ENCODE measurements at regions not wholly inside any gene's neighbourhood (a gene's known extent, or its start where the extent isn't known, plus 50 kb on each side); places are given as distances from the start of the nearest gene placed in this dataset.

GRCh38 chr2:34416856-34417255 is 817.8 kb upstream of the FAM98A start:
- H3K9ac ChIP-seq (ENCODE audit: low read depth, low read length, poor library complexity, severe bottlenecking): no peak overlapping the region
- no peaks in the 10 kb centered on the region for H3K36me3 ChIP-seq (ENCODE audit: insufficient read depth, low read length)

GRCh38 chr2:34414856-34415255 is 815.8 kb upstream of the FAM98A start:
- no peaks in the 10 kb centered on the region for H3K27me3 ChIP-seq (ENCODE audit: insufficient read depth, low read length, poor library complexity, severe bottlenecking)
- H3K79me2 ChIP-seq (ENCODE audit: insufficient read depth, low read length): no peaks in the 10 kb centered on the region
- TF ChIP-seq EZH2phosphoT487 (IDR thresholded peaks at IDR 0.05; ENCODE audit: borderline replicate concordance): no peak
- TF ChIP-seq CTCF (conservative IDR thresholded peaks at IDR 0.05; ENCODE audit: low read length): no peak
- no peak overlapping the region for H3K4me3 ChIP-seq (ENCODE audit: low read length, poor library complexity, severe bottlenecking)
- no peaks in the 10 kb centered on the region for H3K36me3 ChIP-seq (ENCODE audit: insufficient read depth, low read length)
- H3K9ac ChIP-seq (ENCODE audit: low read depth, low read length, poor library complexity, severe bottlenecking): no peak overlapping the region
- H3F3A ChIP-seq (ENCODE audit: low read depth): no peaks in the 10 kb centered on the region
- H4K20me1 ChIP-seq (ENCODE audit: insufficient read depth, low read length, poor library complexity, severe bottlenecking): no peaks in the 10 kb centered on the region
- no peaks in the 10 kb centered on the region for H3K4me1 ChIP-seq (ENCODE audit: insufficient read depth, low read length, poor library complexity, severe bottlenecking)
- H3K9me2 ChIP-seq (replicated peaks; ENCODE audit: low read depth, low read length): no peaks in the 10 kb centered on the region
- no peak overlapping the region for H2AFZ ChIP-seq (ENCODE audit: low read length)
- H3K4me2 ChIP-seq (ENCODE audit: low read depth, low read length, poor library complexity, severe bottlenecking): no peak overlapping the region
- H3K9me3 ChIP-seq (ENCODE audit: insufficient read depth, low read depth, low read length): no peaks in the 10 kb centered on the region

More at GRCh38 chr2:34416856-34417255, 817.8 kb upstream of the FAM98A start:
- Histone ChIP-seq H3K4me2 (ENCODE audit: low read depth, low read length, poor library complexity, severe bottlenecking) (no peak overlapping the region), H3K9me2 (replicated peaks; ENCODE audit: low read depth, low read length) (no peaks in the 10 kb centered on the region), H3K4me1 (ENCODE audit: insufficient read depth, low read length, poor library complexity, severe bottlenecking) (no peaks in the 10 kb centered on the region), H3K9me3 (ENCODE audit: insufficient read depth, low read depth, low read length) (no peaks in the 10 kb centered on the region), H3K4me3 (ENCODE audit: low read length, poor library complexity, severe bottlenecking) (no peak overlapping the region), H3F3A (ENCODE audit: low read depth) (no peaks in the 10 kb centered on the region), H2AFZ (ENCODE audit: low read length) (no peak overlapping the region), H3K27me3 (ENCODE audit: insufficient read depth, low read length, poor library complexity, severe bottlenecking) (no peaks in the 10 kb centered on the region), H3K79me2 (ENCODE audit: insufficient read depth, low read length) (no peaks in the 10 kb centered on the region), H4K20me1 (ENCODE audit: insufficient read depth, low read length, poor library complexity, severe bottlenecking) (no peaks in the 10 kb centered on the region)
- TF ChIP-seq EZH2phosphoT487 (IDR thresholded peaks at IDR 0.05; ENCODE audit: borderline replicate concordance): no peak
- no peak for TF ChIP-seq CTCF (conservative IDR thresholded peaks at IDR 0.05; ENCODE audit: low read length)

GRCh38 chr2:34408100-34408499 is 809.0 kb upstream of the FAM98A start:
- TF ChIP-seq EZH2phosphoT487 (IDR thresholded peaks at IDR 0.05; ENCODE audit: borderline replicate concordance) (no peak), CTCF (conservative IDR thresholded peaks at IDR 0.05; ENCODE audit: low read length) (no peak)
- Histone ChIP-seq H3K9me3 (ENCODE audit: insufficient read depth, low read depth, low read length) (no peaks in the 10 kb centered on the region), H2AFZ (ENCODE audit: low read length) (no peak overlapping the region)

More at GRCh38 chr2:34408100-34408499, 809.0 kb upstream of the FAM98A start:
- Histone ChIP-seq H3K79me2 (ENCODE audit: insufficient read depth, low read length) (no peaks in the 10 kb centered on the region), H3K4me2 (ENCODE audit: low read depth, low read length, poor library complexity, severe bottlenecking) (no peak overlapping the region), H3K4me3 (ENCODE audit: low read length, poor library complexity, severe bottlenecking) (no peak overlapping the region), H3K36me3 (ENCODE audit: insufficient read depth, low read length) (no peaks in the 10 kb centered on the region), H3K27me3 (ENCODE audit: insufficient read depth, low read length, poor library complexity, severe bottlenecking) (no peaks in the 10 kb centered on the region), H4K20me1 (ENCODE audit: insufficient read depth, low read length, poor library complexity, severe bottlenecking) (no peaks in the 10 kb centered on the region), H3K4me1 (ENCODE audit: insufficient read depth, low read length, poor library complexity, severe bottlenecking) (no peaks in the 10 kb centered on the region), H3K9me2 (replicated peaks; ENCODE audit: low read depth, low read length) (no peaks in the 10 kb centered on the region), H3K9ac (ENCODE audit: low read depth, low read length, poor library complexity, severe bottlenecking) (no peak overlapping the region), H3F3A (ENCODE audit: low read depth) (no peaks in the 10 kb centered on the region)
